Astrocyte (in vitro differentiated cells and primary cell): ENCODE measurements at regions not wholly inside any gene's neighbourhood (a gene's known extent, or its start where the extent isn't known, plus 50 kb on each side); places are given as distances from the start of the nearest gene placed in this dataset.

ENCODE experiments used
- DNase-seq: peaks from one replicate; pipeline ENCODE4 v3.0.0-alpha.2; 2010; ENCODE audit warnings: low read depth
- FAIRE-seq: peaks from 2 replicates; lab custom pipeline; 2011; peaks lifted over from hg19 to GRCh38; lab: Jason Lieb, UNC
- H2AFZ ChIP-seq: 2 replicates; pipeline ENCODE4 v1.6.0; 2012; ENCODE audit warnings: low read depth, low read length, inconsistent platforms
- H3K27ac ChIP-seq: 2 replicates; pipeline ENCODE4 v1.5.1; 2011; ENCODE audit warnings: low read depth, low read length, inconsistent platforms
- H3K27me3 ChIP-seq: 2 replicates; pipeline ENCODE4 v1.6.0; 2011; ENCODE audit warnings: low read length, inconsistent platforms; ENCODE audit not compliant: insufficient read depth
- H3K36me3 ChIP-seq: 2 replicates; pipeline ENCODE4 v1.5.1; 2011; ENCODE audit warnings: low read length, inconsistent platforms; ENCODE audit not compliant: insufficient read depth
- H3K4me1 ChIP-seq: 2 replicates; pipeline ENCODE4 v1.5.1; 2011; ENCODE audit warnings: low read length, inconsistent platforms; ENCODE audit not compliant: insufficient read depth
- H3K4me2 ChIP-seq: 2 replicates; pipeline ENCODE4 v1.6.0; 2012; ENCODE audit warnings: low read length, inconsistent platforms
- H3K4me3 ChIP-seq: 2 replicates; pipeline ENCODE4 v1.5.1; 2011; ENCODE audit warnings: low read depth, mild to moderate bottlenecking, low read length, inconsistent platforms; ENCODE audit not compliant: insufficient read depth
- H3K79me2 ChIP-seq: 2 replicates; pipeline ENCODE4 v1.6.0; 2012; ENCODE audit warnings: mild to moderate bottlenecking, low read length, inconsistent platforms; ENCODE audit not compliant: insufficient read depth
- H3K9ac ChIP-seq: 2 replicates; pipeline ENCODE4 v1.6.0; 2012; ENCODE audit warnings: mild to moderate bottlenecking, low read length, inconsistent platforms
- H3K9me3 ChIP-seq: 2 replicates; pipeline ENCODE4 v1.5.1; 2012; ENCODE audit warnings: low read depth, mild to moderate bottlenecking, low read length, inconsistent platforms; ENCODE audit not compliant: insufficient read depth
- H4K20me1 ChIP-seq: 2 replicates; pipeline ENCODE4 v1.6.0; 2012; ENCODE audit warnings: low read length, inconsistent platforms; ENCODE audit not compliant: insufficient read depth
- H3K27ac Mint-ChIP-seq: one replicate; pipeline ENCODE4 v1.8.0; 2021; ENCODE audit warnings: mild to moderate bottlenecking, mixed read lengths; ENCODE audit not compliant: unreplicated experiment
- H3K27me3 Mint-ChIP-seq: one replicate; pipeline ENCODE4 v1.8.0; 2021; ENCODE audit warnings: low read depth, mixed read lengths; ENCODE audit not compliant: unreplicated experiment
- H3K36me3 Mint-ChIP-seq: one replicate; pipeline ENCODE4 v1.8.0; 2021; ENCODE audit warnings: low read depth, mixed read lengths; ENCODE audit not compliant: unreplicated experiment
- H3K4me1 Mint-ChIP-seq: one replicate; pipeline ENCODE4 v1.8.0; 2021; ENCODE audit warnings: low read depth, mixed read lengths; ENCODE audit not compliant: unreplicated experiment
- H3K4me3 Mint-ChIP-seq: one replicate; pipeline ENCODE4 v1.8.0; 2021; ENCODE audit warnings: mild to moderate bottlenecking, moderate library complexity, mixed read lengths; ENCODE audit not compliant: unreplicated experiment
- H3K9me3 Mint-ChIP-seq: one replicate; pipeline ENCODE4 v1.8.0; 2021; ENCODE audit warnings: mild to moderate bottlenecking, mixed read lengths; ENCODE audit not compliant: unreplicated experiment
- EZH2 ChIP-seq: IDR thresholded peaks from 2 replicates; pipeline ENCODE4 v1.6.1; 2012; ENCODE audit warnings: mild to moderate bottlenecking, low read length, inconsistent platforms; ENCODE audit not compliant: insufficient read depth
- TF ChIP-seq, protein P1 (sequence below): IDR thresholded peaks from 2 replicates; pipeline ENCODE4 v1.5.1; 2011; ENCODE audit warnings: low read depth, mild to moderate bottlenecking, inconsistent platforms, low read length, moderate library complexity; ENCODE audit not compliant: insufficient read depth

DNA sequence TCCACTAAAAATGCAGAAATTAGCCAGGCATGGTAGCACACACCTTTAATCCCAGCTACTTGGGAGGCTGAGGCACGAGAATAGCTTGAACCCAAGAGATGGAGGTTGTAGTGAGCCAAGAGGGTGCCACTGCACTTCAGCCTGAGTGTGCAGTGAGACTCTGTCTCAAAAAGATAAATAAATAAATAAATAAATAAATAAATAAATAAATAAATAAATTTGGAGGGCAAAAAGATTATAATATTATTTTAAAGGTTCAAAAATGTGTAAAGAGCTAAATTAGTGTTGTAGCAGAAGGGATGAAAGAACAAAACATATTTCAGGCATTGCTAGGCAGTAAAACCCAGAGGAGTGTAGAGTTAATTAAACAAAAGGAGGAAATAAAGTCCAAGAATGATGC lies 1136.4 kb upstream of the CDH2 start:
- H3K4me1 ChIP-seq: no peaks in the 10 kb centered on the region
- H3K79me2 ChIP-seq: no peaks in the 10 kb centered on the region
- H2AFZ ChIP-seq: no peak overlapping the region
- DNase-seq (no peak), FAIRE-seq (no peak)
- no peaks in the 10 kb centered on the region for H3K27me3 Mint-ChIP-seq
- no peak overlapping the region for H3K9ac ChIP-seq
- H3K9me3 ChIP-seq: no peaks in the 10 kb centered on the region
- no peak overlapping the region for H3K27ac Mint-ChIP-seq
- no peaks in the 10 kb centered on the region for H3K4me1 Mint-ChIP-seq
- no peaks in the 10 kb centered on the region for H3K27me3 ChIP-seq
- H3K36me3 Mint-ChIP-seq: no peaks in the 10 kb centered on the region
- no peaks in the 10 kb centered on the region for H3K9me3 Mint-ChIP-seq
- H4K20me1 ChIP-seq: no peaks in the 10 kb centered on the region
- TF ChIP-seq EZH2: no peak
- no peak overlapping the region for H3K4me2 ChIP-seq
- H3K4me3 ChIP-seq: no peak overlapping the region
- no peak overlapping the region for H3K4me3 Mint-ChIP-seq
- H3K36me3 ChIP-seq: no peaks in the 10 kb centered on the region
- no peak overlapping the region for H3K27ac ChIP-seq

DNA sequence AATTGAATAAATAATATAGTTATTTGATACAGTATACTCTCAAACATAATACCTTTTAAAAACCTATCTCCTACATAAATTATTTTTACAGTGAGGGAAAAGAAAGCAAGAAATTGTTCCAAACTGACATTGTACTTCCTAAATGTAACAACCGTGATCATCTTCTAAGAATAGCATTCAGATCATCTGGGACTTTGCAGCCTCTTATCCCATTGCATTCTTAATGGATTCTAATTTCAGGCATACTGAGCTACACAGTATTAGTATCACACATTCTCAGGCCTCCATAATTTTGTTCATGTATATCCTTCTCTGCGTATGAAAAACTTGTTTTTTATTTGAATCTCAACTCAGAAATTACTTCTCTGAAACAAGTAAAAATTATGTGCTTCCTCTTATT lies 1134.7 kb upstream of the CDH2 start:
- Histone ChIP-seq H3K4me1 (no peaks in the 10 kb centered on the region), H3K79me2 (no peaks in the 10 kb centered on the region), H2AFZ (no peak overlapping the region), H3K27ac (no peak overlapping the region), H3K9me3 (no peaks in the 10 kb centered on the region), H3K4me2 (no peak overlapping the region), H4K20me1 (no peaks in the 10 kb centered on the region), H3K27me3 (no peaks in the 10 kb centered on the region), H3K4me3 (no peak overlapping the region), H3K36me3 (no peaks in the 10 kb centered on the region), H3K9ac (no peak overlapping the region)
- Mint-ChIP-seq H3K27ac (no peak overlapping the region), H3K27me3 (no peaks in the 10 kb centered on the region), H3K36me3 (no peaks in the 10 kb centered on the region), H3K4me1 (no peaks in the 10 kb centered on the region), H3K4me3 (no peak overlapping the region), H3K9me3 (no peaks in the 10 kb centered on the region)
- no peak for TF ChIP-seq EZH2
- TF ChIP-seq, protein P1, sequence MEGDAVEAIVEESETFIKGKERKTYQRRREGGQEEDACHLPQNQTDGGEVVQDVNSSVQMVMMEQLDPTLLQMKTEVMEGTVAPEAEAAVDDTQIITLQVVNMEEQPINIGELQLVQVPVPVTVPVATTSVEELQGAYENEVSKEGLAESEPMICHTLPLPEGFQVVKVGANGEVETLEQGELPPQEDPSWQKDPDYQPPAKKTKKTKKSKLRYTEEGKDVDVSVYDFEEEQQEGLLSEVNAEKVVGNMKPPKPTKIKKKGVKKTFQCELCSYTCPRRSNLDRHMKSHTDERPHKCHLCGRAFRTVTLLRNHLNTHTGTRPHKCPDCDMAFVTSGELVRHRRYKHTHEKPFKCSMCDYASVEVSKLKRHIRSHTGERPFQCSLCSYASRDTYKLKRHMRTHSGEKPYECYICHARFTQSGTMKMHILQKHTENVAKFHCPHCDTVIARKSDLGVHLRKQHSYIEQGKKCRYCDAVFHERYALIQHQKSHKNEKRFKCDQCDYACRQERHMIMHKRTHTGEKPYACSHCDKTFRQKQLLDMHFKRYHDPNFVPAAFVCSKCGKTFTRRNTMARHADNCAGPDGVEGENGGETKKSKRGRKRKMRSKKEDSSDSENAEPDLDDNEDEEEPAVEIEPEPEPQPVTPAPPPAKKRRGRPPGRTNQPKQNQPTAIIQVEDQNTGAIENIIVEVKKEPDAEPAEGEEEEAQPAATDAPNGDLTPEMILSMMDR: no peak
- no peak for DNase-seq
- no peak for FAIRE-seq

DNA sequence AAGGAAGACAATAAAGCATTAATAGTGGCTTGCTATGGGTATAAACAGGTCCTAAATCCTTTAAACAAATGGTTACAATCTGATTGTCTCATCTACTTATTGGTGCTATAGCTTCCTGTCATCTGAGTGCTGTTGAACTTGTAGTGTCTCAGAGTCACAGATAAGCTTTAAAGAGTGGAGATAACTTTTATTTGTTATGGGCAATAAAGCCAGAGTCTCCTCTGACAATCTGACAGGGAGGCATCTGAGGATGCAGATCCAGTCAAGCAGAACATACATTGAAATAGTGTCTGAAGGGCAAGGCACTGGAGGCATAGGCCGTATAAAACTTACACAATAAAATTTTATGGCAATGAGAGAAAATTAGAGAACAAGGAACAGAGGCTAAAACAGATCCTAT lies 1132.4 kb upstream of the CDH2 start:
- no peaks in the 10 kb centered on the region for H3K9me3 ChIP-seq
- H3K9ac ChIP-seq: no peak overlapping the region
- no peak overlapping the region for H2AFZ ChIP-seq
- no peaks in the 10 kb centered on the region for H3K4me1 ChIP-seq
- DNase-seq (no peak), FAIRE-seq (no peak)
- Mint-ChIP-seq H3K4me1 (no peaks in the 10 kb centered on the region), H3K4me3 (no peak overlapping the region), H3K27ac (no peak overlapping the region), H3K9me3 (no peaks in the 10 kb centered on the region), H3K36me3 (no peaks in the 10 kb centered on the region), H3K27me3 (no peaks in the 10 kb centered on the region)
- H4K20me1 ChIP-seq: no peaks in the 10 kb centered on the region
- H3K27ac ChIP-seq: no peak overlapping the region
- no peak for TF ChIP-seq EZH2
- TF ChIP-seq, protein P1: no peak
- H3K4me3 ChIP-seq: no peak overlapping the region
- H3K36me3 ChIP-seq: no peaks in the 10 kb centered on the region
- no peaks in the 10 kb centered on the region for H3K27me3 ChIP-seq
- no peak overlapping the region for H3K4me2 ChIP-seq
- no peaks in the 10 kb centered on the region for H3K79me2 ChIP-seq
